ENCODE measurements at regions not wholly inside any gene's neighbourhood (a gene's known extent, or its start where the extent isn't known, plus 50 kb on each side); places are given as distances from the start of the nearest gene placed in this dataset.

- TF ChIP-seq EZH2 (IDR thresholded peaks at IDR 0.05; ENCODE audit: low read length, missing control alignments), result no peak
- TF ChIP-seq, protein P1, sequence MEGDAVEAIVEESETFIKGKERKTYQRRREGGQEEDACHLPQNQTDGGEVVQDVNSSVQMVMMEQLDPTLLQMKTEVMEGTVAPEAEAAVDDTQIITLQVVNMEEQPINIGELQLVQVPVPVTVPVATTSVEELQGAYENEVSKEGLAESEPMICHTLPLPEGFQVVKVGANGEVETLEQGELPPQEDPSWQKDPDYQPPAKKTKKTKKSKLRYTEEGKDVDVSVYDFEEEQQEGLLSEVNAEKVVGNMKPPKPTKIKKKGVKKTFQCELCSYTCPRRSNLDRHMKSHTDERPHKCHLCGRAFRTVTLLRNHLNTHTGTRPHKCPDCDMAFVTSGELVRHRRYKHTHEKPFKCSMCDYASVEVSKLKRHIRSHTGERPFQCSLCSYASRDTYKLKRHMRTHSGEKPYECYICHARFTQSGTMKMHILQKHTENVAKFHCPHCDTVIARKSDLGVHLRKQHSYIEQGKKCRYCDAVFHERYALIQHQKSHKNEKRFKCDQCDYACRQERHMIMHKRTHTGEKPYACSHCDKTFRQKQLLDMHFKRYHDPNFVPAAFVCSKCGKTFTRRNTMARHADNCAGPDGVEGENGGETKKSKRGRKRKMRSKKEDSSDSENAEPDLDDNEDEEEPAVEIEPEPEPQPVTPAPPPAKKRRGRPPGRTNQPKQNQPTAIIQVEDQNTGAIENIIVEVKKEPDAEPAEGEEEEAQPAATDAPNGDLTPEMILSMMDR (conservative IDR thresholded peaks at IDR 0.05 in 1 of 2, IDR thresholded peaks at IDR 0.05 in 1 of 2; ENCODE audit: low read depth in 1 of 2, low read length in 2 of 2), result no peak
These were observed 102.9 kb upstream of the PPP1R26 start for GRCh38 chr9:135376511-135377265.
